Liver (tissue), 8 donors: ENCODE measurements at regions not wholly inside any gene's neighbourhood (a gene's known extent, or its start where the extent isn't known, plus 50 kb on each side); places are given as distances from the start of the nearest gene placed in this dataset.

ENCODE experiments used
- DNase-seq: peaks from one replicate; pipeline ENCODE4 v3.0.0-alpha.2; 2017; ENCODE audit warnings: low spot score
- H3K27ac ChIP-seq, 2 donors: one replicate each; pipeline ENCODE4 v1.7.0; 2013; ENCODE audit warnings: inconsistent platforms in 2 of 2, low read length in 2 of 2, control low read depth in 1 of 2, low read depth in 1 of 2, mild to moderate bottlenecking in 1 of 2
- H3K27me3 ChIP-seq, 4 donors: one replicate each; pipeline versions ENCODE4 v1.6.1 to v1.7.0; 2013; ENCODE audit warnings: low read length in 3 of 4, inconsistent platforms in 1 of 4, mild to moderate bottlenecking in 1 of 4, moderate library complexity in 1 of 4; ENCODE audit not compliant: control insufficient read depth in 4 of 4, insufficient read depth in 4 of 4
- H3K36me3 ChIP-seq, 4 donors: one replicate each; pipeline versions ENCODE4 v1.6.1 to v1.7.0; 2013; ENCODE audit warnings: low read length in 3 of 4, mild to moderate bottlenecking in 3 of 4, low read depth in 1 of 4, moderate library complexity in 1 of 4; ENCODE audit not compliant: control insufficient read depth in 4 of 4, insufficient read depth in 3 of 4
- H3K4me1 ChIP-seq, 4 donors: one replicate each; pipeline versions ENCODE4 v1.6.1 to v1.7.0; 2013; ENCODE audit warnings: low read length in 3 of 4, mild to moderate bottlenecking in 3 of 4, moderate library complexity in 1 of 4; ENCODE audit not compliant: control insufficient read depth in 4 of 4, insufficient read depth in 4 of 4
- H3K4me3 ChIP-seq, 3 donors: one replicate each; pipeline versions ENCODE4 v1.6.1 to v1.7.0; 2013; ENCODE audit warnings: low read length in 3 of 3, control low read depth in 1 of 3, low read depth in 1 of 3, mild to moderate bottlenecking in 1 of 3
- H3K9ac ChIP-seq, 2 donors: one replicate each; pipeline ENCODE4 v1.7.0; 2013; ENCODE audit warnings: low read length in 2 of 2, mild to moderate bottlenecking in 2 of 2, moderate library complexity in 2 of 2, control low read depth in 1 of 2, low read depth in 1 of 2
- H3K9me3 ChIP-seq, 4 donors: one replicate each; pipeline versions ENCODE4 v1.6.1 to v1.7.0; 2013; ENCODE audit warnings: low read length in 3 of 4; ENCODE audit not compliant: control insufficient read depth in 4 of 4
- FOXA1 ChIP-seq: IDR thresholded peaks from 2 replicates; pipeline ENCODE4 v1.6.1; 2016; ENCODE audit warnings: antibody characterized with exemption
- FOXA2 ChIP-seq: IDR thresholded peaks from 2 replicates; pipeline ENCODE4 v1.6.1; 2016; ENCODE audit warnings: antibody characterized with exemption
- HNF4A ChIP-seq, 2 donors: conservative IDR thresholded peaks; 2 replicates each; pipeline ENCODE4 v1.6.1; 2016; ENCODE audit warnings: antibody characterized with exemption in 2 of 2, mild to moderate bottlenecking in 2 of 2
- HNF4G ChIP-seq: IDR thresholded peaks from 2 replicates; pipeline ENCODE4 v1.6.1; 2016; ENCODE audit warnings: antibody characterized with exemption
- JUND ChIP-seq, 2 donors: IDR thresholded peaks; 2 replicates each; pipeline ENCODE4 v1.6.1; 2016; ENCODE audit warnings: antibody characterized with exemption in 2 of 2
- NR2F2 ChIP-seq: IDR thresholded peaks from 2 replicates; pipeline ENCODE4 v1.6.1; 2016; ENCODE audit warnings: antibody characterized with exemption
- RAD21 ChIP-seq, 2 donors: IDR thresholded peaks; 2 replicates each; pipeline ENCODE4 v1.6.1; 2016; ENCODE audit warnings: antibody characterized with exemption in 2 of 2, mild to moderate bottlenecking in 2 of 2
- RXRA ChIP-seq, 2 donors: IDR thresholded peaks; 2 replicates each; pipeline ENCODE4 v1.6.1; 2017 to 2018; ENCODE audit warnings: antibody characterized with exemption in 2 of 2, mild to moderate bottlenecking in 1 of 2
- SP1 ChIP-seq: IDR thresholded peaks from 2 replicates; pipeline ENCODE4 v1.6.1; 2018; ENCODE audit warnings: antibody characterized with exemption, mild to moderate bottlenecking
- TAF1 ChIP-seq: conservative IDR thresholded peaks from 2 replicates; pipeline ENCODE4 v1.6.1; 2016; ENCODE audit warnings: antibody characterized with exemption, mild to moderate bottlenecking
- YY1 ChIP-seq: IDR thresholded peaks from 2 replicates; pipeline ENCODE4 v1.6.1; 2016; ENCODE audit warnings: antibody characterized with exemption, mild to moderate bottlenecking
- WGBS: extraction: QIAGEN DNeasy Blood & Tissue Kit; methylation state at CpG from one replicate; pipeline ENCODE4 v1.1.7; 2013; 5-methylcytosine and 5-hydroxymethylcytosine counted together
- TF ChIP-seq, protein P1 (sequence below): IDR thresholded peaks from 2 replicates; pipeline ENCODE4 v1.6.1; 2016; ENCODE audit warnings: antibody characterized with exemption, mild to moderate bottlenecking
- TF ChIP-seq, protein P2 (sequence below): IDR thresholded peaks from 2 replicates; pipeline ENCODE4 v1.6.1; 2016; ENCODE audit warnings: antibody characterized with exemption
- TF ChIP-seq, protein P3 (sequence below): IDR thresholded peaks from 2 replicates; pipeline ENCODE4 v1.6.1; 2016; ENCODE audit warnings: antibody characterized with exemption
- TF ChIP-seq, protein P4 (sequence below): IDR thresholded peaks from 2 replicates; pipeline ENCODE4 v1.6.1; 2016; ENCODE audit warnings: antibody characterized with exemption
- TF ChIP-seq, protein P5 (sequence below): fragments of 150-350 bp; IDR thresholded peaks from 2 replicates; pipeline ENCODE4 v1.5.1; 2017; ENCODE audit warnings: improper control_type of control experiment, low read depth, low read length; ENCODE audit not compliant: missing input control
- donor health status: healthy.
- donor health status: healthy.
- donor health status: healthy.
- donor health status: healthy.
- donor health status: healthy.

DNA sequence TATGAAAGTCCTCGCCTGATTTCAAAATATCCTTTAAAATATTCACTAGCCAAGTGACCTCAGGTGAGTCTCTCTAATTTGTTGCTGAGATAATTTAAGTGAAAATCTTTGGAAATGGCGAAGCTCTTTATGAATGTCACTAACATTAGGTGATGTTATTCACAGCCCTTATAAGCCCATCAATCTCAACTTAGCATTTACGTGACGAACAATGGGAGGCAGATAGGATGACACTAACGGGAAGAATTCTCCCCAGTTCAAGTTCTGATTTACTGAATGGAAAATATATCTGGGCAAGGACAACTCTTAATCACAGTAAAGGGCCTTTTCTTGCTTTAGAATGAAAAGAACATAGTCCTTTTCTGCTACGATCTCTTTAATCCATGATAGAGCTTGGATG lies 378.7 kb downstream of the LIG4 start:
- Histone ChIP-seq H3K4me3 (no peak overlapping the region), H3K27ac (no peak overlapping the region), H3K9ac (no peak overlapping the region), H3K9me3 (no peaks in the 10 kb centered on the region), H3K36me3 (no peaks in the 10 kb centered on the region), H3K27me3 (no peaks in the 10 kb centered on the region), H3K4me1 (no peaks in the 10 kb centered on the region)
- DNase-seq = no peak
- TF ChIP-seq RXRA (IDR thresholded peaks at IDR 0.05) (no peak), HNF4G (no peak), JUND (IDR thresholded peaks at IDR 0.05) (no peak), FOXA2 (no peak), HNF4A (conservative IDR thresholded peaks at IDR 0.05) (no peak), SP1 (no peak), TAF1 (no peak), FOXA1 (no peak), YY1 (no peak), NR2F2 (no peak), RAD21 (IDR thresholded peaks at IDR 0.05) (no peak)
- TF ChIP-seq, protein P1, sequence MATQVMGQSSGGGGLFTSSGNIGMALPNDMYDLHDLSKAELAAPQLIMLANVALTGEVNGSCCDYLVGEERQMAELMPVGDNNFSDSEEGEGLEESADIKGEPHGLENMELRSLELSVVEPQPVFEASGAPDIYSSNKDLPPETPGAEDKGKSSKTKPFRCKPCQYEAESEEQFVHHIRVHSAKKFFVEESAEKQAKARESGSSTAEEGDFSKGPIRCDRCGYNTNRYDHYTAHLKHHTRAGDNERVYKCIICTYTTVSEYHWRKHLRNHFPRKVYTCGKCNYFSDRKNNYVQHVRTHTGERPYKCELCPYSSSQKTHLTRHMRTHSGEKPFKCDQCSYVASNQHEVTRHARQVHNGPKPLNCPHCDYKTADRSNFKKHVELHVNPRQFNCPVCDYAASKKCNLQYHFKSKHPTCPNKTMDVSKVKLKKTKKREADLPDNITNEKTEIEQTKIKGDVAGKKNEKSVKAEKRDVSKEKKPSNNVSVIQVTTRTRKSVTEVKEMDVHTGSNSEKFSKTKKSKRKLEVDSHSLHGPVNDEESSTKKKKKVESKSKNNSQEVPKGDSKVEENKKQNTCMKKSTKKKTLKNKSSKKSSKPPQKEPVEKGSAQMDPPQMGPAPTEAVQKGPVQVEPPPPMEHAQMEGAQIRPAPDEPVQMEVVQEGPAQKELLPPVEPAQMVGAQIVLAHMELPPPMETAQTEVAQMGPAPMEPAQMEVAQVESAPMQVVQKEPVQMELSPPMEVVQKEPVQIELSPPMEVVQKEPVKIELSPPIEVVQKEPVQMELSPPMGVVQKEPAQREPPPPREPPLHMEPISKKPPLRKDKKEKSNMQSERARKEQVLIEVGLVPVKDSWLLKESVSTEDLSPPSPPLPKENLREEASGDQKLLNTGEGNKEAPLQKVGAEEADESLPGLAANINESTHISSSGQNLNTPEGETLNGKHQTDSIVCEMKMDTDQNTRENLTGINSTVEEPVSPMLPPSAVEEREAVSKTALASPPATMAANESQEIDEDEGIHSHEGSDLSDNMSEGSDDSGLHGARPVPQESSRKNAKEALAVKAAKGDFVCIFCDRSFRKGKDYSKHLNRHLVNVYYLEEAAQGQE = no peak
- TF ChIP-seq, protein P2, sequence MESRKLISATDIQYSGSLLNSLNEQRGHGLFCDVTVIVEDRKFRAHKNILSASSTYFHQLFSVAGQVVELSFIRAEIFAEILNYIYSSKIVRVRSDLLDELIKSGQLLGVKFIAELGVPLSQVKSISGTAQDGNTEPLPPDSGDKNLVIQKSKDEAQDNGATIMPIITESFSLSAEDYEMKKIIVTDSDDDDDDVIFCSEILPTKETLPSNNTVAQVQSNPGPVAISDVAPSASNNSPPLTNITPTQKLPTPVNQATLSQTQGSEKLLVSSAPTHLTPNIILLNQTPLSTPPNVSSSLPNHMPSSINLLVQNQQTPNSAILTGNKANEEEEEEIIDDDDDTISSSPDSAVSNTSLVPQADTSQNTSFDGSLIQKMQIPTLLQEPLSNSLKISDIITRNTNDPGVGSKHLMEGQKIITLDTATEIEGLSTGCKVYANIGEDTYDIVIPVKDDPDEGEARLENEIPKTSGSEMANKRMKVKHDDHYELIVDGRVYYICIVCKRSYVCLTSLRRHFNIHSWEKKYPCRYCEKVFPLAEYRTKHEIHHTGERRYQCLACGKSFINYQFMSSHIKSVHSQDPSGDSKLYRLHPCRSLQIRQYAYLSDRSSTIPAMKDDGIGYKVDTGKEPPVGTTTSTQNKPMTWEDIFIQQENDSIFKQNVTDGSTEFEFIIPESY = no peak
- TF ChIP-seq, protein P3, sequence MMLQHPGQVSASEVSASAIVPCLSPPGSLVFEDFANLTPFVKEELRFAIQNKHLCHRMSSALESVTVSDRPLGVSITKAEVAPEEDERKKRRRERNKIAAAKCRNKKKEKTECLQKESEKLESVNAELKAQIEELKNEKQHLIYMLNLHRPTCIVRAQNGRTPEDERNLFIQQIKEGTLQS = no peak
- TF ChIP-seq, protein P4, sequence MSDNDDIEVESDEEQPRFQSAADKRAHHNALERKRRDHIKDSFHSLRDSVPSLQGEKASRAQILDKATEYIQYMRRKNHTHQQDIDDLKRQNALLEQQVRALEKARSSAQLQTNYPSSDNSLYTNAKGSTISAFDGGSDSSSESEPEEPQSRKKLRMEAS = no peak
- TF ChIP-seq, protein P5, sequence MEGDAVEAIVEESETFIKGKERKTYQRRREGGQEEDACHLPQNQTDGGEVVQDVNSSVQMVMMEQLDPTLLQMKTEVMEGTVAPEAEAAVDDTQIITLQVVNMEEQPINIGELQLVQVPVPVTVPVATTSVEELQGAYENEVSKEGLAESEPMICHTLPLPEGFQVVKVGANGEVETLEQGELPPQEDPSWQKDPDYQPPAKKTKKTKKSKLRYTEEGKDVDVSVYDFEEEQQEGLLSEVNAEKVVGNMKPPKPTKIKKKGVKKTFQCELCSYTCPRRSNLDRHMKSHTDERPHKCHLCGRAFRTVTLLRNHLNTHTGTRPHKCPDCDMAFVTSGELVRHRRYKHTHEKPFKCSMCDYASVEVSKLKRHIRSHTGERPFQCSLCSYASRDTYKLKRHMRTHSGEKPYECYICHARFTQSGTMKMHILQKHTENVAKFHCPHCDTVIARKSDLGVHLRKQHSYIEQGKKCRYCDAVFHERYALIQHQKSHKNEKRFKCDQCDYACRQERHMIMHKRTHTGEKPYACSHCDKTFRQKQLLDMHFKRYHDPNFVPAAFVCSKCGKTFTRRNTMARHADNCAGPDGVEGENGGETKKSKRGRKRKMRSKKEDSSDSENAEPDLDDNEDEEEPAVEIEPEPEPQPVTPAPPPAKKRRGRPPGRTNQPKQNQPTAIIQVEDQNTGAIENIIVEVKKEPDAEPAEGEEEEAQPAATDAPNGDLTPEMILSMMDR = no peak
- WGBS = 77% methylated on average over 6 of the region's 6 CpGs

DNA sequence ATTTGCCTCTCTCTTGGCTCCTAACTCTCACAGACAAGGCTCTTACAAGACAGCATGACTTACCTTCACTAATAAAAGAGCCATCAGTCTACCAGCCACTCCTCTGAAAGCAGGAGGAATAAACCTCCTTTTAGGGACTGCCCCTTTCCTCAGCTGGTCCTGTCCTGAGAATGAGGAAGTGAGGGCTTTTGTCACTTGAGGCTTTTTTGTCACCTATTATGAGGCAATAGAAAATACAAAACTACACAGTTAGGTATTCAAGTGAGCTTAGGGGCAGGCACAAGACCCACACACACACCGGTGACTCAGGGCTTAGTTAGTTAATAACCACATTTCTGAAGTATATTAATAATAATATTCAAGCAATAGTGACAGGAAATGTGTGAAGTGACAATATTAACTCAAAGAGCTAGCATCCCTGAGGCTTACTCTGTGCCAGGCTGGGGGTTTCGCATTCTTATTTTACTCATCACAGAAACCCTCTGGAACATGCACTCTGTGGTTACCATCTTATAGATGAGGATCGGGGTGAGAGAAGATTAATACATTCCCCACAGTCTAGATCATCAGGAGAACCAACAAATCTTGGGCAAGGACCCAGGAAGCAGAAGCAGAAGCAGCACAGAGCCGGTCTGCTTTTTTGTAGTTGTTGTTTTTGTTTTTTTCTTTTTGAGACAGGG lies 379.9 kb downstream of the LIG4 start:
- no peaks in the 10 kb centered on the region for H3K36me3 ChIP-seq
- H3K9ac ChIP-seq = no peak overlapping the region
- H3K4me3 ChIP-seq = no peak overlapping the region
- no peaks in the 10 kb centered on the region for H3K27me3 ChIP-seq
- H3K4me1 ChIP-seq = no peaks in the 10 kb centered on the region
- TF ChIP-seq, protein P2 = no peak
- no peak for TF ChIP-seq YY1
- 75% methylated on average over 4 of the region's 4 CpGs for WGBS
- H3K27ac ChIP-seq = no peak overlapping the region
- DNase-seq = no peak
- H3K9me3 ChIP-seq = no peaks in the 10 kb centered on the region
